HG03196 (cell line): ENCODE measurements at regions not wholly inside any gene's neighbourhood (a gene's known extent, or its start where the extent isn't known, plus 50 kb on each side); places are given as distances from the start of the nearest gene placed in this dataset.
"Not testable (repeated sequence)": the region's sequence is repeated elsewhere in the genome, so short reads cannot be mapped to it uniquely, and the experiment has no call there.

Source experiments
- ATAC-seq: cut with Tn5 transposase; IDR thresholded peaks from one replicate; pipeline ENCODE4 v1.9.1; 2021; ENCODE audit not compliant: unreplicated experiment

DNA sequence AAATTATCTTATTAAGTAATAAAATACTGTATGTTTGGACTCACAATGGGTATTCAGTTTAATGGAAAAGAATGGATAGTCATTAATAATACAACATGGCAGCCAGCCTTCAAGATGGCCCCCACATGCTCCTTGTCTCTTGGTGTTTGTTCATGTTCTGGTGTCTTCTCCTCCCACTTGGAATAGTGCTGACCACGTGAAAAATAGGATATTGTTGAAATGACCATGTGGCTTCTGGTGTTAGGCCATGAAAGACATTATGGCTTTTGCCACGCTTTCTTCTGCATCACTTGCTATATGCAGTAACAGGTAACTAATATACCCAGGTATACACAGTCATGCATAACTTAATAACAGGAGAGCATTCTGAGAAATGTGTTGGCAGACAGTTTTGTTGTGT is 341.0 kb downstream of the KCNJ2 start:
- ATAC-seq, result no peak

DNA sequence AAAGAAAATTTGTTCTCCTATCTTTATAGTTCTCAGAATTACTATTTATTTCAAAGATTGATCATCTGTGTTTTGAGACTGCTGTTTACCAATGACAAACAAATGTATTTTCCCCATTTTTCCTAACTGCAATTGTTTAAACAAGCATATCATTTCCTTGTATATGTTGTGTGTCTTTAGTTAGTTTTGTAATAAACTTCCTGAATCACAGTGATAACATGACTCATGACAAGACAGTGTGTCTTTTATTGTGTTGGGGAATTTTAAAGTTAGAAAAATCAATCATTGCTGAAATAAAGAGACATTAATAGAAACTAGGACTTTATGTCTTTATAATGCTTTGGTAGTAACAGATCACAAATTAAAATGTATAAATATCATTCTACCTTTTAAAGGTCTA is 348.5 kb downstream of the KCNJ2 start:
- ATAC-seq, result no peak

DNA sequence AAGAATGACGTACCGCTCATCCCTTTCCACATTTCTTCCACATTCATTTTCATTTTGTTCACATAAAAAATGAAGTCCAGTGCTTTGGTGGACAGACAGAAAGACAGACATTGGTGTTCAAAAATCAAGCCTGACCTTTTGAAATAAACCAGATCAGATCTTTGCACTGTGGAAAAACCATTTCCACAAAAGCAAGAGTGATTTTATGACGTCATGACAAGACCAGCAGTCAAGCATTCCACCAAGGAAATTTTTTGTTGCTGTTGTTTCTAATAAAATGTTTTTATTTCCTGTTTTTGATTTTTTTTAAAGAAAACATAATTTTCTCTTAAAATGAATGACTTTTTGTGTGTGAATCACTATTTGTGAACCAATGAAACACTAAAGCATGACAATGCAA is 350.0 kb downstream of the KCNJ2 start:
- no peak for ATAC-seq

DNA sequence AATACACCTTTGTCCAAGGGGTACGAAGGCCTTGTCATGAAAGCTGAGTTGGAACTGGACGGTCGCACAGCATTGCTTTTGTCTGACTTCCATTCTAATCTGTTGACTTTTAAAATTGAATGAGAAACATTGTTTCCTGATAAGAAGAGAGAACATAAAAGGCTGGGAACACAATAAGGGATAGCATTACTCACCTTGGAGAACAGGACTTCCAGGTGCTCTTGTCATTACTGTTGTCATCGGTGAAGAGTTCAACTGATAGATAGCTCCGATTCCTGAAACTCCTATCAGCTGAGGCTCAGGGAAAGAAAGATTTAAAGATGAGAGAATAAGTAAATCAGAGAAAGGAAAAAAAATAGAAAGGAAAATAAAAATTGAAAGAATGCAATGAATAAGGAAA is 351.1 kb downstream of the KCNJ2 start:
- ATAC-seq, result no peak

DNA sequence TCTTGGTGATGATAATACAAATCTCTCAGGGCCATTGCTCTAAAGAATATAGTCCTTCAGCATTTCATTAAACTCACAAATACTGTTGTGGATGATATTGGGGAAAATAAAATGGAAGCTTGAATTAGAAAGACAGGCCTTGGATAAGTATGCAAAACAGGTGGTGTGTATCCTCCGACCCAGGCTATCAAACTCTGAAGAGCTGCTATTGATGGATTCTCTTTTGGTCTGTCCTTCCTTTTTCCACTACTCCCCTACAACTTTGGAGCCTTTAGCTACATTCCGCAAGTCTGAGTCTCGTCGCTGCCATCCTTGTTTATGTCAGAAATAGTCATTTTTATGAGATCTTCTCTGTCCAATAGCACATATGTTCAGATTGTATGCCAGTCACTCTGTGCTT is 351.6 kb downstream of the KCNJ2 start:
- no peak for ATAC-seq

DNA sequence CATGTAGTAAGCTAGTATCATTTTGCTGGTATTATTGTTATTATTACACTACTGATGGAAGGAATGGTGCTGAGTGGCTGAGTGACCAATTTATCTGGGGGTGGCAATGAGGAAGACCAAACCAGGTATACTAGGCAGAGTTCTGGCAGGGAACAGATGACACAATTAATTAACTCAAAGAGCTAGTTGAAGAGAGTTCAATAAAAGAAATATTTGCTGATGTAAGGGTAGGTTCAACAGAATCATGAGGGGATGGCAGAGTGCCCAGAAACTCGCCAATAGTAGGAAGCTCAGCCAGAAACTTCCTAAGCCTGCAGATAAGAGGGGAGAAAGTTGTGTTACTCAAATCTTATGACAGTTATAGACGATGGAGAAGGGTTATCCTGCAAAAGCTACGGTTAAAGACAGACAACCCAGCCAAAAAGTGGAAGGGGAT is 352.5 kb downstream of the KCNJ2 start:
- no peak for ATAC-seq

DNA sequence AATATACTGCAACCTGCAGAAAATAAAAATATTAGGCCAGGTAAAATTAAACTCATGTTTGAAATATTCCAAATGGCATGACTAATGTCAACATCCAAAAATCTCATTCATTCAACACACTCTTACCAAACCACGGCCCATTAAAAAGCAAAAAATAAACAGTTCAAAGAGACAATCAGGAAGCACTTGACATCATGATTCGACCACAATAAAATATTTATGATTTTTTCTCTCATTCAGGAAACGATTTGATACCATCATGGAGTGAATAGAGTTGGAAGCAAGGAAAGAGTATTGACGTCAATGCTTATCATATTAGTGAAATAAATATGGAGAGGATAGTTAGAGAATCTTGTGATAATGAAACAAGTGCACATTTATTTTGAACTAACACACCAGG is 354.1 kb downstream of the KCNJ2 start:
- ATAC-seq, result no peak

DNA sequence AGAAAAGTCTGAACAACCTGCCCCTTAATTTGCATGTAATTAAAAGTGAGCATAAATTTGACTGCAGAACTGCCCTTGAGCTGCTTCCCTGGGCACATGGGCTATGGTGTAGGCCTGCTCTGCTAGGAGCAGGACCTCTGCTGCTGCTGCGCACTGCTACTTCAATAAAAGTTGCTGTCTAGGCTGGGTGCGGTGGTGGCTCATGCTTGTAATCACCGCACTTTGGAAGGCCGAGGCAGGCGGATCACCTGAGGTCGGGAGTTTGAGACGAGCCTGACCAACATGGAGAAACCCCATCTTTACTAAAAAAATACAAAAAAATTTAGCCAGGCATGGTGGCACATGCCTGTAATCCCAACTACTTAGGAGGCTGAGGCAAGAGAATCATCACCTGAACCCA is 355.7 kb downstream of the KCNJ2 start:
- ATAC-seq, result not testable (repeated sequence)

DNA sequence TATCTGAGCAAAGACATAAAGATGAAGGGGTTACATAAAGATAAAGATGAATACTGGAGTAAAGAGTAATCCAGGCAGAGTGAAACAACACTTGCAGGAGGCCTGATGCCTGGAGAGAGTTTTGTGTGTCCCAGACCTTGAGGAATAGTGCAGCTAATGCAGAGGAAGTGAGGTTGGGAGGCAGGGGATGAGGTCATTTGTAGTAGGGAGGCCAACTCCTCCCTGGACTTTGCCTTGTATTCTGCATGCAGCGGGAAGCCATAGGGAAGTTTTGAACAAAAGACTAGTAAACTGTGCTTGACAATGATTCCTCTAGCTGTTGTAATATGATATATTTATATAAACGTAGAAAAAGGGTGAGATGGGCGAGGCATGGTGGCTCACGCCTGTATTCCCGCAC is 356.6 kb downstream of the KCNJ2 start:
- no peak for ATAC-seq

DNA sequence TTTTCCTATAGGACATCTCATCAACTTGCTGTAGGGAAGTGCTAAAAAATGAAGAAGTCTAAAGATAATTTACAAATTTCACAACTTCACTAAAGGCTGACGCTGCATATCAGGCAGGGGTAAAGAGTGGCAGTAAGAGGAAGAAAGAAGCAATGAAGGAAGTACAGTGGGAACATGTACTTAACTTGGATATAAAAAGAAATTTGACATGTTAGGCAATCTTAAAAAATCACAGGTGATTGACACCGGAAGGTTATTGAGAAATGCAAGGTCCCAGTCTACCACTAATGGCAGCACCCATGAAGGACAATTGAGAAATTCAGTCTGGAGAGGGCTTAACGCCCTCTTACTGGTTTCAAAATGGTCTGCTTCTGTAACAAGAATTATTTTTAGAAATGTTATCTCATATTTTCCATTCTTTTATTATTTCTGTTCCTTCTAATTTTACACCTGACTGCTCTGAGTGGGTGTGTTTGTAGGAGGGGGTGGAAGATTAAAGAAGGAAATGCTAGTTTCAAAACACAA is 358.1 kb downstream of the KCNJ2 start:
- ATAC-seq, result no peak

DNA sequence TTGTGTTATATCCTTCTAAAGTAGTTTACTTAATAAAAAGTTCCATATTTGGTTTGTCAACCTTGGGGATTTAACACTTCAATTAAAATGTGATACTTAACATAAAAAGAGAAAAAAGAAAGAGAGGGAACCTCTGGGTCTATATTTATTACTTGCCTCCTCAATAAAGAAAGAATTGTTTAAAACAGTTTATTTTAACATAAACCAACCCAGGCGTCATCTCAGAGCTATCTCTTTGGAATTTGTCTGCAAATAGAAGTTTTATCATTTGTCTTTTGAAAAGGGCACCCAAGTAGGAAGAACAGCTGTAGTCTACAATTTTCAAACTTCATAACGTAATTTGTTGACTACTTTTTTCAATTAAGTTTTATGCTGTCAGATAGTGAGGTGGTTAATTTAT is 364.1 kb downstream of the KCNJ2 start:
- no peak for ATAC-seq

DNA sequence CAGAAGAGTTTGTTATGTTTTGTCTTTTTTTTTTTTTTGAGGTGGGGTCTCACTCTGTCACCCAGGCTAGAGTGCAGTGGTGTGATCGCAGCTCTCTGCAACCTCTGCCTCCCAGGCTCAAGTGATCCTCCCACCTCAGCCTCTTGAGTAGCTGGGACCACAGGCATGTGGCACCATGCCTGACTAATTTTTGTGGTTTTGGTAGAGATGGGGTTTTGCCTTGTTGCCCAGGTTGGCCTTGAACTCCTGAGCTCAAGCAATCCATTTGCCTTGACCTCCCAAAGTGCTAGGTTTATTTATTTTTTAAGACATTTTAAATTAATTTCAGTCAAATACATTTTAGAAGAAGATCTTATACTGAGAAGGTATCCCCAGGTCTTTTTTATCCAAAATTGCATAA is 366.7 kb downstream of the KCNJ2 start:
- ATAC-seq, result no peak

DNA sequence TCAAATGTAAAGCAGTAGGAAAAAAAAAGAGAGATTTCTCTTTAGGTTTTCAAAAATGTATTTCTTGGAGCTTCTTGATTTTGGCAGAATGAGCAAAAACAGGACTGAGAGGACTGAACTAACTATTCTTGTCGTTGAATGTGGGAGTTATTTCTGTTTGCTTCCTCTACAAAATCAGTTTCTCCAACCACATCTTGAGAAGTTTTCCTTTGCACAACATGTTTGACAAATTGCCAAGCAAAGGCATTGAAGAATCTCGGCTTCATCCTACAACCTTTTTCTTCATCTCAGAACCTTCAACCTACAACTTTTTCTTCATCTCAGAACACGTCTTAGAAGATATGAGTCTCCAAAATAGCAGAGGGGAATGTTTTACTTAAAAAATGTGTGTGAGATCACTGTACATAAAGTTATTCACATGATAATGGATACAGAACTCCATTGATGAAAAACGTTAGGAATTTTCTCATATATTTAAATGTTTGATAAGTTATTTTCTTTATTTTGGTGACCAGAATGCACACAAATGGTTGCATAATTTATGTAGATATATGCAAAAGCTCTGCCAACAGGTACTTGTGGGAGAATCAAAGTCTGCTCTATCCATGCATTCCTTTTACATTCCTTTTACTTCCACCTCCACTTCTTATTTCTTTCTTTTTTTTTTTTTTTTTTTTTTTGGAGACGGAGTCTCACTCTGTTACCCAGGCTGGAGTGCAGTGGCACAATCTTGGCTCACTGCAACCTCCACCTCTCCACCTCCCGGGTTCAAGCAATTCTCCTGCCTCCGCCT is 370.0 kb downstream of the KCNJ2 start:
- no peak for ATAC-seq

DNA sequence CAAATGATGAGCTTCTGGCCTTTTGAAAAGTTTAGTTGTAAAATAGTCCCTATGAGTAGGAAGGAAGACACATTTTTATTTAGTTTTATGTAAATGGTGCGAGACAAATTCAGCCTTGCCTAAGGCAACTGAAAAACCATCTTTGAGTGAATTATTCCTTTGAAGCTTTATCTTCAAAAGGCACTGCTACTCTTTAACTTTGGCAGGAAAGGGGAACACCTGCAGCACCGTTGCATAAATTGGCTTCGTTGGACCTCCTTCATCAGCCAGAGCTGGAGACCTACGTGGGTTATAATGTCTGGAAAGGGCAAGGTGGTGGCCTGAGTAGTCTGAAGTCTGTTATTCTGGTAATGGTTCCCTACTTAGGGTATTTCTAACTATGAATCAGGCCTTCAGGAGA is 373.5 kb downstream of the KCNJ2 start:
- ATAC-seq, result no peak

DNA sequence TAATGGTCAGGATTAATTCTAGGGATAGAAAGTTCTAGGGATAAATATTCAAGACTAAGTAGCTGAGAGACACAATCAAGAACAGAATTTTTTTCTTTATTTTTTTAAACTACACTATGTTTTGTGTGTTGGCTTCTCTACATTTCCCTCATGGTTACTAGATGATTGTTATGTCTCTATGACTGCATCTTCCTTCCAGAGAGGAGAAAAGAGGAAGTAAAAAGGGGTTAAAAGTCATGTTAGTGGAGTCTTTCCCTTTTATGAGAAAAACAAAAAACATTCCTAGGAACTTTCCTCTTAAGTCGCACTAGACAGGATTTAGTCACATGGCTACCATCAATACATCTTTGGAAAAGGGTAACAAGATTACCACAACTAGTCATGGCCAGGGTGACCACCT is 375.0 kb downstream of the KCNJ2 start:
- ATAC-seq, result no peak

DNA sequence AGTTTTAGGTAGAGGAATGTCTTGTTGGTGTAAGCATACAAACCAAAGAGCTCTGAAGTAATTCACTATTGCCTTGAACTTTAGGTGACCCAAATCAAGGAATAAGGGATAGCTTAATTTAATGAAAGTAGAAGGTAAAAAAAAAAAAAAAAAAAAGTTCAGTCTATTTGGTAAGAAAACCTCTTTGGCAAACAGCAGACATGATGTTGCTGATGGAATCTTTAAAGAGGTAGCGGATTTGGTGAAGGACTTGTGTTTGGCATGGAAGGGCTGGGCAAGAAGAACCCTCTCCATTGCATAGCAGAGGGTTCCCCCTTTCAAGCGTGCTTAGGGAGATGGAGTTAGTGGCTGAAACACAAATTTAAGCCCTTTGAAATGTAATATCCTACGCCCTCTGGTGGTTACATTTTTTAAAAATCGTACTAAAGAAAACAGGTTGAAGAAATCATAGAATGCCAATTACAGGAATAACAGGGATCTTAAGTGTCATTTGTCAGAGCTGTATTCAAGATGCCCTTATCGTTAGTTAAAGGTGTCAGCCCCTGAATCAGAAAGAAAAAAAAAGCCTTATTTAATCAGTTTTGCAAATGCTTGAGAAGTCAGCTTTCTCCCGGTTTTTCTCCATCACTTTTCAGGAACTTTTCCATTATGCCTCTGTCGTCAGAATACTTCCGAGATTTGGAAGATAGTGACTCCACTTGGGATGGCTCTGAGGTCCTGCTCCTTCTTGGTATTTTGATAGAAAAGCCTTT is 383.1 kb downstream of the KCNJ2 start:
- no peak for ATAC-seq

DNA sequence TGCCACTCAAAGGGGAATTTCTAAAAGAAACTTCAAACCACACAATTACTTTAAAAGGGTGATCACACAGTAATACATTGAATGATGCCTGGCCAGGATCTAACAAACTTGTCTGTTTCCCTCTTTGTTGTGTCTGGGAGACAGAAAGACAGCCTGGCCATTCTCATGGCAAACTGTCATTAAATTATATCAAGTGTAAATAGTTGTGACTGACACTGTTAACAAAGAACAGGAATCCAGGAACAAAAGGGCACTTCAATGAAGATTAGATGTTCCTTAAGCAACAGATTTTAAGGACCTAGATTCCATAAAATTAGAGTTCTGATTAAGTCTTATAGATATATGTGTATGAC is 383.6 kb downstream of the KCNJ2 start:
- no peak for ATAC-seq

DNA sequence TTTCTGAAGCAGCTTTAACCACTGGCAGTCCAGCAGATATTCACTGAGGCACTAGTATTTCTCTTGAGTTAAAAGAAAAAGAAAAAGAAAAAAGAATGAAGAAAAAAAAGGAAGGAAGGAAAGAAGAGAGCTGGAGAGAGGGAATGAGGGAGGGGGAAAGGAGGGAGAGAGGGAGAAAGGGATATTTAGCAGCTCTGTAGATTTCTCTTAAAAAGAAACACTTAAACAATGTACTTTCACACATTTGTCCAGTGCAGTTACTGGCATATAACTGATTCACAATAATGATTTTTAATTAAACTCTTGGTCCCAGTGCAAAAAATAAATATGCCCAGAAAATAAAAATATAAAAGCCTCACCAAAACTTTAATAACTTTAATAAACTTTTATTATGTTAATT is 386.4 kb downstream of the KCNJ2 start:
- no peak for ATAC-seq

DNA sequence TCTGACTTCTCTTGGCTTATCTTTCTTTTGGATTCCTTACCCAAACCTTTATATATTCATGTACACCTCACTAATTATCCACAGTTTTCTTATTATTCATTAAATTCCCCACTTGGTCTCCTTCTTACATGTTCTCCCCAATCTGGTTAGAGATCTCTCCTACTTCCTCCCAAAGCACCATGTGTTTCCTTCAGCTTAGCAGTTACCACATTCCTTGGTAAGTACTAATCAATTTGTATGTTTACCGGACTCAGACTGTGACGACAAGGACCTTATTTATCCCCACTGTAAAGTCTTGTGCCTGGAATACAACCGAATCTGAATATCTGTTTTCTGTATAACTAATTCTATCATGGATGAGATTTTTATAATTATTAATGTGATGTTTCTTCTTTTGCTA is 389.5 kb downstream of the KCNJ2 start:
- no peak for ATAC-seq

DNA sequence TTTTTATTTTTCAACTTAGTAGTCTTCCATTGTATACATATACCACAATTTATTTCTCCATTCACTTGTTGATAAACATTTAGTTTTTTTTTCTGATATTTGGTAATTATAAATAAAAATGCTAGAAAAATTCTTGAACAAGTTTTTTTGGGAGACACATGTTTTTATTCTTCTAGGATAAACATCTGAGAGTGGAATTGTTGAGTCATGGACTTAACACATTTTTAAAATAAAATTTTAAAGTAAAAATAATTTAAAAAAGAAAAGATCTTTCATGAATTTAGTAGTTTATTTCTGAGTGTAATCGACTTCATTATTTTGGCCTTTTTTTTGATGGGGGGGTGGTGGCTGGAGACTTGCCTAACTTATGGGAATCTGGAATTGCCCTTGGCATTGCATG is 391.1 kb downstream of the KCNJ2 start:
- ATAC-seq, result no peak

DNA sequence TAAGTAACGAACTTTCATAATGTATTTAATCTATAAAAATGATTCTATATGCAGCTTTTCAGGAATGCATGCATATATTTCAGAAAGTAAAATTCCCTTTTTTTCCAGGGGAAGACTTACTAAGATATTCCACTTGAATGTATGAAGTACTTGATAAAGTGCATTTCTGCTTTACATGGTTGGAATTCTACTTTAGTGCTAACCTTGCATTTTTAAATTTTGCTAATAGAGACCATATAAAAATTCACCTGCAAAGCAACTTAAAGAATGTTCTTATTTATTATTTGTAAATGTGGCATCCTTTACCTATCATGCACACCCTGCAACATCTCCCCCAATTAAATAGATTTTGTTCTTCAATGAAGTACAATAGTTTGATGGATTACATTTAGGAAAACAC is 392.8 kb downstream of the KCNJ2 start:
- ATAC-seq, result no peak

DNA sequence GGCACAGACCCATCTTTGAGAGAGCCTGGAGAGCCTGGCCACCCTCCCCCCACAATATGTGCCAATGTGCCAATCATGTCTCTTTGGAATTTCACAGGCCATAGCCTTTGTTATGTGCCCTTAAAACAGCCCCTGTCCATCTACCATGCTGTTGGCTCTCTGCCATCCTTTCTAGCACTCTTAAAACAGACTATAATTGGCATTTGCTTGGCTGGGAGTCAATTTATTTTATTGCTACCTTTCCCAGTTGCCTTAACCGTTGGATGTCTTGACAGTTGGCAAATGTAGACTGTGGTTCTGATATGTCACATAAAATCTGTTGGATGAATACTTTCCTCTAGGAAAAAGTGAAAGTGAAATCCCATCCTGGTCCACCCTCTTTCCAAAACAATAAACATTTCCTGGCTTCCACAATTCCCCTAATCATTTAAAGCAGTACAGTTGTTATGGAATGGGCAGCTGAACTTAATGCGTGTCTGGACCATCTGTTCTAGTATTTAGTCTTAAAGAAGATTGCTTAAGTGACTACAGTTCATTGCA is 394.0 kb downstream of the KCNJ2 start:
- ATAC-seq, result no peak
